HG02943 (cell line): ENCODE measurements at regions not wholly inside any gene's neighbourhood (a gene's known extent, or its start where the extent isn't known, plus 50 kb on each side); places are given as distances from the start of the nearest gene placed in this dataset.

Experiments
- ATAC-seq: cut with Tn5 transposase; IDR thresholded peaks from one replicate; pipeline ENCODE4 v1.9.1; 2021; ENCODE audit warnings: mild to moderate bottlenecking, low read depth, moderate library complexity; ENCODE audit not compliant: unreplicated experiment

- no peak for ATAC-seq
Measured at GRCh38 chr3:117660941-117661817, 951.6 kb downstream of the TUSC7 start.

GRCh38 chr3:117661818-117662095 is 952.2 kb downstream of the TUSC7 start:
- ATAC-seq: no peak

GRCh38 chr3:117665296-117665695 is 955.7 kb downstream of the TUSC7 start:
- ATAC-seq: no peak

GRCh38 chr3:117666325-117666724 is 956.7 kb downstream of the TUSC7 start:
- ATAC-seq: no peak

GRCh38 chr3:117666812-117667211 is 957.2 kb downstream of the TUSC7 start:
- no peak for ATAC-seq

GRCh38 chr3:117669774-117670173 is 960.2 kb downstream of the TUSC7 start:
- no peak for ATAC-seq

GRCh38 chr3:117671722-117672318 is 962.2 kb downstream of the TUSC7 start:
- ATAC-seq: no peak

GRCh38 chr3:117674321-117674720 is 964.7 kb downstream of the TUSC7 start:
- ATAC-seq: no peak

GRCh38 chr3:117681619-117682018 is 972.0 kb downstream of the TUSC7 start:
- ATAC-seq: no peak

- ATAC-seq: no peak
Measured at GRCh38 chr3:117687096-117687495, 977.5 kb downstream of the TUSC7 start.

GRCh38 chr3:117688583-117688982 is 979.0 kb downstream of the TUSC7 start:
- no peak for ATAC-seq

GRCh38 chr3:117691526-117691925 is 981.9 kb downstream of the TUSC7 start:
- no peak for ATAC-seq

- no peak for ATAC-seq
Measured at GRCh38 chr3:117692416-117692995, 982.9 kb downstream of the TUSC7 start.

GRCh38 chr3:117695321-117695720 is 985.7 kb downstream of the TUSC7 start:
- ATAC-seq: no peak

GRCh38 chr3:117695871-117696645 is 986.5 kb downstream of the TUSC7 start:
- no peak for ATAC-seq

GRCh38 chr3:117696851-117697407 is 987.4 kb downstream of the TUSC7 start:
- ATAC-seq: no peak

- no peak for ATAC-seq
Measured at GRCh38 chr3:117699058-117699457, 989.5 kb downstream of the TUSC7 start.

GRCh38 chr3:117700573-117701360 is 991.2 kb downstream of the TUSC7 start:
- no peak for ATAC-seq

- ATAC-seq: no peak
Measured at GRCh38 chr3:117705011-117705410, 995.4 kb downstream of the TUSC7 start.

GRCh38 chr3:117706037-117706436 is 996.5 kb downstream of the TUSC7 start:
- no peak for ATAC-seq
